Breast epithelium (tissue), 3 donors: ENCODE measurements at regions not wholly inside any gene's neighbourhood (a gene's known extent, or its start where the extent isn't known, plus 50 kb on each side); places are given as distances from the start of the nearest gene placed in this dataset.

ENCODE experiments used
- POLR2A ChIP-seq: fragments of 450-650 bp; IDR thresholded peaks from one replicate; pipeline ENCODE4 v1.6.1; 2016; ENCODE audit warnings: antibody characterized with exemption, mild to moderate bottlenecking, moderate library complexity
- POLR2AphosphoS5 ChIP-seq, 3 donors: sonication (generic); formaldehyde crosslinking; IDR thresholded peaks; one replicate each; pipeline ENCODE4 v1.6.1; 2017; ENCODE audit warnings: antibody characterized with exemption in 3 of 3
- TF ChIP-seq, protein P1 (sequence below), 3 donors: fragments of 450-650 bp; IDR thresholded peaks; one replicate each; pipeline ENCODE4 v1.5.1; 2016 to 2017; ENCODE audit warnings: antibody characterized with exemption in 3 of 3, mild to moderate bottlenecking in 3 of 3, moderate library complexity in 3 of 3

DNA sequence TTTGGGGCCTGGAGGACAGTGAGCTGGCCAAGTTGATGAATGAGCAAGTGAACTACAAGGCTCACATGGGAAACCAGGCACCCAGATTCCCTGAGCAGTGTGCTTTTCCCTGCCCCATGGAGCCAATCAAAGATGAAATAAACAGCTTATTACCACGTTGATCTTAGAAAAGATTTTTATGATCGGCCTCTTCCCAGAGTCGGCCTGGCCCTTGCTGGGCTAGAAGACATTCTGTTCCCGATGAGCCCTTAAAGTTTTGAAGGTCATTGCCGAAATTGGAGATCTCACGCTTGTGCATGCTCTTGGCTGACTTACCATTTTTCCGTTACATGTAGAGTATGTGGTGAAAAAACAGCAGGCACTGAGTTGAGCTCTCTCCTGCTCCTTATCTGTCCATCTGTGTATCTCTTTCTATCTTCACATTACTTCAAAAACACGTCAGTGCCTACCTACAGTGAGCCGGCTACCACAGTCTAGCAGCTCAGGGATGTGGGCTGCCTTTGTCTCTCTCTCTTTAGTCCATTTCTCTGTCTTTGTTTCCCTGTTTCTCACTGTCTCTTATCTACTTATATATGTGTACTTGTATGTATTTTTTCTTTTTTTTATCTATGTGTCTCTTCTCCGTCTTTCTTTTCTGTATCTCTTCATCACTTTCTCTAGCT, 248.8 kb upstream of the USP24 start:
- TF ChIP-seq POLR2AphosphoS5 (IDR thresholded peaks at IDR 0.05), result no peak
- TF ChIP-seq POLR2A, result no peak
- TF ChIP-seq, protein P1, sequence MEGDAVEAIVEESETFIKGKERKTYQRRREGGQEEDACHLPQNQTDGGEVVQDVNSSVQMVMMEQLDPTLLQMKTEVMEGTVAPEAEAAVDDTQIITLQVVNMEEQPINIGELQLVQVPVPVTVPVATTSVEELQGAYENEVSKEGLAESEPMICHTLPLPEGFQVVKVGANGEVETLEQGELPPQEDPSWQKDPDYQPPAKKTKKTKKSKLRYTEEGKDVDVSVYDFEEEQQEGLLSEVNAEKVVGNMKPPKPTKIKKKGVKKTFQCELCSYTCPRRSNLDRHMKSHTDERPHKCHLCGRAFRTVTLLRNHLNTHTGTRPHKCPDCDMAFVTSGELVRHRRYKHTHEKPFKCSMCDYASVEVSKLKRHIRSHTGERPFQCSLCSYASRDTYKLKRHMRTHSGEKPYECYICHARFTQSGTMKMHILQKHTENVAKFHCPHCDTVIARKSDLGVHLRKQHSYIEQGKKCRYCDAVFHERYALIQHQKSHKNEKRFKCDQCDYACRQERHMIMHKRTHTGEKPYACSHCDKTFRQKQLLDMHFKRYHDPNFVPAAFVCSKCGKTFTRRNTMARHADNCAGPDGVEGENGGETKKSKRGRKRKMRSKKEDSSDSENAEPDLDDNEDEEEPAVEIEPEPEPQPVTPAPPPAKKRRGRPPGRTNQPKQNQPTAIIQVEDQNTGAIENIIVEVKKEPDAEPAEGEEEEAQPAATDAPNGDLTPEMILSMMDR (IDR thresholded peaks at IDR 0.05), result no peak
